Kidney glomerular epithelial cell (primary cell): ENCODE measurements at regions not wholly inside any gene's neighbourhood (a gene's known extent, or its start where the extent isn't known, plus 50 kb on each side); places are given as distances from the start of the nearest gene placed in this dataset.
A peak's percentile ranks its signal among the peaks of the same experiment; 100 is the strongest.
"Not testable (repeated sequence)": the region's sequence is repeated elsewhere in the genome, so short reads cannot be mapped to it uniquely, and the experiment has no call there.

Experiments
- DNase-seq: peaks from one replicate; lab custom pipeline; 2025; lab: John Stamatoyannopoulos, UW

DNA sequence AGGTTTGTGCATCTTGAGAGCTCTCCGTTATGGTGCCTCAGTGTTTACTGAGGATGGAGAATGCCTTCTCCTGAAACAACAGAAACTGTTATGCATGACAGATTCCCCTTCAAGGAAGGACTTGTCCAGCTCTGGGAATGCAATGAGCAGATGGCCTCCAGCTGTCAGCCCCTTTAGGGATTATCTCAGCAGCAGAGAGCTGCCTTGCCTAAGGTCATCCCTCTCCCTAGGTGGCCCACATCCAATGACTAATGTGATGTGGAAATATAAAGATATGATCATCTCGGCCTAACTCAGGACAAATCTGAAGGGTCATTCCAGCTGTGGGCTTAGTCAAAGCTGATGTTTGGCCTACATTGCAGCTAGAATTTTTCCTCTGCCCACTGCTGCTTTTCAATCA is 214.3 kb upstream of the N4BP1 start:
- DNase-seq: no peak

DNA sequence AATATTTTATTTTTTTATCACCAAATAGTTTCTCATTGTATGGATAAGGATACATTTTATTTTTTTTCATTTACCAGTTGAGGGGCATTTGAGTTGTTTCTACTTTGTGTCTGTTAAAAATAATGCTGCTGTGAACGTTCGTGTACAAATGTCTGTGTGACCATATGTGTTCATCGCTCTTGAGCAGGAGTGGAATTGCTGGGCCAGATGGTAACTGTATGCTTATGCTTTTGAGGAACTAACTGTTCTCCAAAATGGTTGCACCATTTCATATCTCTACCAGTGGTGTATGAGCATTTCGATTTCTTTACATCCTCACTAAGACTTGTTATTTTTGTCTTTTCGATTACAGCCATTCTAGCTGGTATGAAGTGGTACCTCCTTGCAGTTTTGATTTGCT is 212.5 kb upstream of the N4BP1 start:
- DNase-seq: no peak

DNA sequence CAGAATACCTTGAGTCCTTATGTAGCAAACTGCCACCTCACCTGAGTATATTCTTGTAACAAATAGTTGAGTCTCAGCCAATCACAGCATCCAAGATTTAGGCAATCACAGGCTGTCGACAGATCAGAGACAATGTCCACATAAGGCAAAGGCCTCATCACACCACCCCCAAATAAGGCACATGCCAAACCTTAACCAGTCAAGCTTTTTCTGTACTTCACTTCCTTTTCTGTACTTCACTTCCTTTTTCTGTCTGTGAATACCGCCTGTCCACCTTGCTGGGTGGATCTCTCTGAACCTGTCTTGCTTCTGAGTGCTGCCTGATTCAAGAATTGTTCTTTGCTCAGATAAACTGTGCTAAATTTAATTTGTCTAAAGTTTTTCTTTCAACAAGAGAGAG is 210.4 kb upstream of the N4BP1 start:
- DNase-seq: no peak

DNA sequence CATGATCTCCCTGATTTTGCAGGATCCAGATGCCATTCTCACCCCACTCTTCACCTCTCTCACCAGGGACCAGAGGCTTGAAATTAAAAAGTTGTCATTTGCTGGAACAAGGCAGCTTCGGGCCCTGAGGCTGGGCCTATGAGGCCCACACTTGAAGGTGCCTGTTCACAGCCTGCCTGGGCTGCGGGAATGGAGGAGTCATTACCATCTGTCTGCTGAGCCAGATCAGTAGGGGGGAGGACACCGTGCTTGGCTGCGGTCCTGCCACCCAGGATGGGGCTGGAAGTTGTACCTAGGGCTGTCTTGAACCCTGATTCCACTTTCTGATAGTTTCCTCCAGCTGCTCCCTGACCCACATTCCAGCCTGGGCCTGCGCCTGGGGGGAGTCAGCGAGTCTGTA is 208.3 kb upstream of the N4BP1 start:
- no peak for DNase-seq

DNA sequence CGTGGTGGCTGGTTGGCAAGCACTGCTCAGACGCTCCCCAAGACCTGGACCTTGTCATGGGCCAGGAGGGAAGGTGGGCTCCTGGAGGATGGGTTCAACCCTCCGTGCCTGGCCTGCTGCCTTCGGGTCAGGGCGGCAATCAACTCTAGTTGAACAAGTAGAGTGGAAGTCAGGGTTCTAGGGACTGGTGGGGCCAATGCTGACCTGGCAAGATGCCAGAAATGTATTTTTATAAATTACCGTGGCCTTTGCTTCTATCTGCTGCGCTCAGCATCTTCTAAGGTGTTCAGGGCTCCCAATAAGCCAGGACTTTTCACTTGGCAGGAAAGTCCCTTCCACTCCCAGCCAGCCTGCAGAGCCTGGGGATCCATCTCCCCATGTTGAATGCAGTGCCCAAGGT is 207.1 kb upstream of the N4BP1 start:
- no peak for DNase-seq

DNA sequence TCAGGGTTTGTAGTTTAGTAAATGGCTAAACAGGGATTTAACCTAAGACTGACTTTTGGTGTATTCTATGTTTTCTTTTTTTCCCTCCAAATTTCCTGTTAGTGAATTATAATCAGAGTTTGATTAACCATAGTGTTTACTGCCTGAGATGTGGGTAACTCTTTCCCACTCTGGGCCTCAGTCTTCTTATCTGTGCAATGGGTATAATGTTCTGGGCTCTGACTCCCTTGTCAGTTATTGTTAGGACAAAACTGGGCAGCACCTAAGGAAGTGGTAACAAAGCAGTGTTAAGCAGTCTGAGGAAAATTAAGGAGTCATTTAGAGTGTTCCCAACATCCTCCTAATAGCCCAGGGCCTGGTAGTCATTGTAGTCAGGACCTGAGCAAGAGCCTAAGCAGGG is 206.4 kb upstream of the N4BP1 start:
- DNase-seq: no peak

DNA sequence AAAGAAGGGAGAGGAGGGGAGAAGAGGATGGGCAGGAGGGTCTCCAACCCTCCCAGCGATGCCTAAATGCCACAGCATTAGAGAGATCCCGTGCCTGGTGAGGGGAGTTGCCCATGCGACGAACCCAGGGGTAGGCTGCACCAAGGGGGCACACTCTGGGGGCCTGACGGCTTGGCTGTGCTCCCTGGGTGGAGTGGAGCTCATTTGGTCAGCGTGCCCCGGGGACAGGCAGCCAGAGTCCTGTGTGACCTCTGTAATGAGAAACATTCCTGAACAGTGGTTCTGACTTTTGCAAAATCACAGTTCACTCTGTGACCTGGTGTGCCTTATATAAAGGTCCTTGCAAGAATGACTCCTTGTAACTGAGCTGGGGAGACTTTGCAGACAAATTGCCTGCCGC is 205.0 kb upstream of the N4BP1 start:
- DNase-seq: no peak

DNA sequence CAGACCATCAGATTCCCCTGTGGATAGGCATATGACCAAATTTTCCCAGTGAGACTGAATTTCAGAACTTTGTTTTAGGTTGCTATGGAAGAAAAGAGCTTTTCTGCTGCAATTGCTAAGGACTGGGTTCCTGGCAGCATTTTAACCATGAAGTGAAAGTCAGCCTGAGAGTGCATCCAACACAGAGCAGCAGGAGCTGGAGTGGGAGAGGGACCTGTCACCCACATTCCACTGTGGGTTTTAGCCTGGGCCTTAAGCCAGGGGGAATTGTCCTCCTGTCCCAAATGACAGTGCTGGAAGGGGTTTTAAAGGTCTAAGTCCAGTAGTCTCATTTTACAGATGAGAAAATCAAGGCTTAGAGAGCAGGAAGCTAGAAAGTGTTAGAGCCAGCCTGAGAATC is 203.5 kb upstream of the N4BP1 start:
- DNase-seq: no peak

DNA sequence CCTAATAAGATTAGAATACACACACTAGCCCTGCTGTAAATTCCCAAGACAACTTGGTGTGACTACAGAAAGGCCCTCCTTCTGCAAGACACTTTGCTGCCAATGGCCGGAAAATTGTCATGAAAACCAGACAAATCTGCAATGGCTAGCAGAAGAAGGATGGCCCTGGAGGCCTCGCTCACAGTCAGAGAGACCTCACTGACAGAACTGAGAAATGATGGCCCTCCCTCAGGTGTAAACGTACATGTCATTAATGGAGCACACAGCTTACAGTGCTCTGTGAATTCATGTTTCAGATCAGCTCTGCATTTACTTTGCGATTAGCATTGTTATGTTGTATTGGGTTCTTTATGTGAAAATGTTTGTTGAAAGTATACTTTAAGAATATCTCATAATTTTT is 202.9 kb upstream of the N4BP1 start:
- DNase-seq: no peak

DNA sequence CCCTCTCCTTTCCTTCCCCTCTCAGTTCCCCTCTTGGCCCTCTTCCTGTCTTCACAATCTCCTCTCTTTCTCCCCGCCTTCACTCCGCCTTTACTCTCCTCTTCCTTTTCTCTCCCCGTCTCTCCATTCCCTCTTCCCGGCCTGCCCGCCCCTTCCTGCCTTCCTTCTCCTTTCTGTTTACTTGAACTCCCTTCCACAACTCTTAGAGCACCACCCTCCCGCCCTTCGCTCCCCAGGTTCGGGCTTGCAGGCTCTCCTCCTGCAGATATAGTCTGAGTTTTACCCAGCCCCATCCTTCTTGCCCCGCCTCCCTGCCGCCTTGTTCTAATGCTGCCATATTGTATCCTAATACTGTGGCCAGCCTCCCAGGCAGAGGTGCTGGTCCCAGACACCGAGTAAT is 201.5 kb upstream of the N4BP1 start:
- no peak for DNase-seq

DNA sequence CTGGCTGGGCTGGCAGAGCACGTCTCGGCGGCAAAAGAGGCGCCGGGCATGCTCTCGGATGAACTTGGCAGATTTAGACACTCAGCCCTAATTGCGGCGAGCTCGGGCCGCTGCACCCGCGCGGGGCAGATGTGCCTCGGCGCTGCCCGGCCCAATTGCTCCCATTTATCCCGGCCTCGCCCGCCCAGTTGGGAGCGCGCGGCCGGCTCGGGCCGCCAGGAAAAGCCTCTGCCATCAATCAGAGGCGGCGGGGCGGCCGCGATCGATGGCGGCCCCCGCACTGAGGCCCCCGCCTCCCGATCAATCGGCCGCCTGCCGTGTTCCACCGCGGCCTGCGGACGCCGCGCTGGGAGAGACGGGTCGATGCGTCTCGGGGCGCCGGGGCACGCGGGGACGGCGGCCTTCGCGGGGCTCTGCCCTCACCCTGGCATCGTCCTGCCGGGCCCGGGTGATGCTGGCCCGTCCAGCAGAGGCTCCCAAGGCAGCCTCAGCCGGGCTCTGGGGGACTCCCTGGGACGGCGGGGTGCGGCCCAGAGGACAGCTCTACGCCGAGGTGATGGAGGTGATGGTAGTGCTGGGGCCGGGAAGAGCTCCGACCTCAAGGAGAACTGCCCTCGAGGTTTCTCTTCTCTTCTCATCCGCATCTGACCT is 200.9 kb upstream of the N4BP1 start:
- DNase-seq: no peak

DNA sequence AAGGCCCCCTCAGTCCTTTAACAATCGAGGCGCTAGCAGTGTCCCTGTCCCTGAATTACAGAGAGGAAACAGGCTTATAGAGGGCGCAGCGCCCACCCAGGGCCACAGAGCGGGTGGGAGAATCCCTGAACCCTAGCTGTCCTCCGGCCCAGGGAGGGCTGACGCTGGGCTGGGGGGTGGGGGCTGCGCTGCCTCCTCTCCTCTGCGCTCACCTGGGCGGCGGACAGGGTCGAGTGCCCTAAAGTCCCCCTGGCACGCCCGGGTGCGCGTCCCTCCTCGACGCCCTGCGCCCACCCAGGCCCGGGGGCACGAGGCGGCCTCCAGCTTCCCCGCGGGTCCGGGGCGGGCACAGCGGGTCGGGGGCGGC is 200.4 kb upstream of the N4BP1 start:
- no peak for DNase-seq

DNA sequence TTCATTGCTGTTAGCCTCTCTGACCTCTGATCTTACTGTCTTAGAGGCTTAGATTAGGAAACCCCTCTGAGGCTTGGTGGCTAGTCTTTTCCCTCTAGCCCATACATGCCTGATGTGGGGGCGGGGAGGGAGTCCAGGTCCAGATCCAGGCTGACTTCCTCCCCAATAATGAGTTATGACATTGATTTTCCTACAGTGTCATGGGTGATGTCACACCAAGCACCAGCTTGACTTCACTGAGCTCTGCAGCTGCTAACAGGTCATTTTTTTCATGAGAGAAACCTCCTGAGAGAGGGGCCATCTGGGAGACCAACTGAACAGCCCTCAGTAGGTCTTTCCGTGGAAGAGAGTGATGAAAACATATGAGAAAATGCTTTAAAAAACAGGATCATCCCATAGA is 180.2 kb upstream of the N4BP1 start:
- DNase-seq: no peak

DNA sequence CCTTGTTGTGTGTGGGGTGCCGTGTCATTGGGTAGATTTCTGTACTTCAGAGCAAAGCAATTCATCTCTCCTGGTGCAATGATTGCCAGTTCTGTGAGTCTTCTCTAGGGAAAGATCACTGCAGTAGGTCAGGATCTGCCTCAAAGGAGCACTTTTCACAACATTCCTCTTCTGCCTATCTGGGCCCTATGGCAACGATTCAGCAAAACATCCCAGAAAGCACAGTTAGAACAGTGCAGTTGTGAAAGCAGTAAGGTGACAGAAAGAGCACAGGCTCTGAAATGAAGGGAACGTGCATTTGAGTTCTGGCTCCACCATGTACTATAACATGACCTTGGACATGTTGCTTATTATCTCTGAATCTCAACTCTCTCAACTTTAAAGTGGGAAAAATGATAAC is 178.5 kb upstream of the N4BP1 start:
- no peak for DNase-seq

DNA sequence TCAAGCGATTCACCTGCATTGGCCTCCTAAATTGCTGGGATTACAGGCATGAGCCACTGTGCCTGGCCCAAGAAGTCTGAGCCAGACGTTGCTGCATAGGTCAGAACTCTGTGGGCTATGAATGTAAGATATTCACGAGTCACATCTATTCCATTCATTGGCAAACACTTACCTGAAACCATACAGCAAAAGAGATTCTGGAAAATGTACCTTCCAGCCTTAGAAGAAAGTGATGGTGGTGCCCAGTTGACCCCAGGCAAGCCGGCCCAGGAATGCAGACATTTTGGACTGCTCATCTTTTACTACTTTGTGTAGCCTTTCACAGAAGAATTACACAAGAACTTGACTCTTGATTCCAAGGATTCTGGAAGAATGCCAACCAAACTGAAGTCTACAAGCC is 135.6 kb upstream of the N4BP1 start:
- no peak for DNase-seq

DNA sequence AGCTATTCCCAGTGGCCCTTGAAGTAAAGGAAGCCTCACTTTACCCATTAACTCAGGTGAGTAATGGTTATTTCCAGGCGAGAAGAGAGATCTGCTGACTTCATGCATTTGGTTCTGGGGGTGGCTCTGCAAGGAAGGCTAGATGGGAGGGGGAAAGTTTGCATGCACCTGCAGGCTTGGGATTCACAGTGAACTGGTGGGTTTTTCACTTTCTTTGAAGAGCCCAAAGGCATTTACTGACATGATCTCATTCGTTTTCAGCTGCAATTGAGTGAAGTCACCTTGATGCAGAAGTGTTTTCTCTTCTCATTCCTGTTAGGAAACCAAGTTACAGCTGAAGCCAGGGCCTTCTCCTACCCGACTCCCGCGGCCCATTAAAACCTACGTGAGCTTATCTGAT is 131.0 kb upstream of the N4BP1 start:
- no peak for DNase-seq

DNA sequence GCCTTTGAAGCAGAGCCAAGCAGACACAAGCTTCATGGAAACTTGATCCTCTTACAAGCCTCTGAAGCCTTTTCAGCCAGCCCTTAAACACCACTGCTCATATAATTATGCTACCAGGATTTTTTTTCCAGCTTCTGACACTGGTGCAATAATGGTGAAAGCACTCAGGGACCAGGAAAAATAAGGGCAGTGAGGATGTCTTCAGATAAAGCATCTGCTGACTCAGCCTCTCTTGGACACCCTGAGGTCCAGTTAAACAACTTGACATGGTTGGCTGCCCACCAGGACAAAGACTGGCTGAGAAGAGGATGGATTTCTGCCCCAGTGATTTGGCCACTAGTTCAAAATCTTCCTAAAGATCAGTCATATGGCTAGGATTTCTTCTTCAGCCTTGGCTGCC is 124.2 kb upstream of the N4BP1 start:
- DNase-seq: no peak

DNA sequence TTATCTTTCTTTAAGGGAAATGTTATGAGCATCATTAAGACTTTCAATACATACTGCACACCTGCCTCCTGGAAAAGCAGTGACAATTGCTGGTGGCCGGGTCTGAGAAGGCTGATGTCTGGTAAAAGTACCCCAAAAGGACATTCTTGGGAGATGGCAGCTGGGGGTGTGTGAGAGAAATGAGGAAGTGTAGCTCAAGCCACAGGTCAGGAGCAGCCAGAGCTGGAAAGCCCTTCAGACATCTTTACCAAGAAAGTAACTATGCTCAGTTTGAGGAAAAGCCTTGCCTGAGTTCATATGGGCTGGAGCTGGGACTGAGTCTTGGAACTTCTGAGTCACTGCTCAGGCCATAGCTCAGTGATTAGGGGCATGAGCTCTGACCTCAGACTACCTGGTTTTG is 94.7 kb upstream of the N4BP1 start:
- DNase-seq: no peak

DNA sequence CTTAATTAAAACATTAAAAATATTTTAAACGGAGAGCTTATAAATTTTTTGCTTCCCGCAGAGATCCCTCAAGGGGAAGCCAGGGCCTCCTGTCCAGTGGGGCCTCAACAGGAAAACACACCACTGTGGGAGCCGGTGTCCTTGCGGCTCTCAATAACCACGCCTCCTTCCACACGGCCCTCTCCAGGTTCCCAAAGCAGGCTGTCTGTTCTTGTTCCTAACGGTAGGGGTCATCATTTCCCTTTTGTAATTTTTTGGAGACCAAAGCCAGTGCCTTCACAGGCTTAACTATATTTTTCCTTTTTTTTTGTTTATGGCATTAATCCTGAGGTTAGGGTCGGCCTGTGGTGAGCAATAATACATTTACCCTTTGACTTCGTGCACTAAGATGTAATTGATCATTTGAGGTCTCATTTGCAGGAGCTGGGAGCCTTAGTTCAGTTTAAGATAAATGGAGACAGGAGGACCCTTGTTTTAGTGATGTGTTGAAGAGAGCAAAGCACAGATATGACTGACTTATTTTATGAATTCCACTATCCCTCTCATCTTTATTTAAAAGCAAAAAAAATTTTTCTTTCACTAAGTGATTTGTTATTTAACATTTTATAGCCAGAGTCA is 77.5 kb upstream of the N4BP1 start:
- peak; percentile 71 for DNase-seq

DNA sequence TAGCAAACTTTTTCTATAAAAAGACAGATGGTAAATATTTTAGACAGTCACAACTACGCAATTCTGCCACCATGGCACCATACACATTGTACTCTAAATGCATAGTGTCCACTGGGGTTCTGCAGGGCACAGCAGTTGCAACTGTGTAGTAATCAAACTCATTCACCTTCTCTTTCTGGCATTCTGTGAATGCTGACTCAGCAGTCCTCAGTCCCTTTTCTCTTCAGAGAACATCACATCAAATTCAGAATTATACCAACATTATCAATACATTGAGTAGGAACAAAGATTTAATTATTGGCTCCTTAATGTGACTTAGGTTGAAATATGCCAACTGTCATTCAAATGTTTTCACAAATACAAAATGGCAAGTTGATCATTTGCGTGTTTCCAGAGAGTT is 74.2 kb upstream of the N4BP1 start:
- no peak for DNase-seq

DNA sequence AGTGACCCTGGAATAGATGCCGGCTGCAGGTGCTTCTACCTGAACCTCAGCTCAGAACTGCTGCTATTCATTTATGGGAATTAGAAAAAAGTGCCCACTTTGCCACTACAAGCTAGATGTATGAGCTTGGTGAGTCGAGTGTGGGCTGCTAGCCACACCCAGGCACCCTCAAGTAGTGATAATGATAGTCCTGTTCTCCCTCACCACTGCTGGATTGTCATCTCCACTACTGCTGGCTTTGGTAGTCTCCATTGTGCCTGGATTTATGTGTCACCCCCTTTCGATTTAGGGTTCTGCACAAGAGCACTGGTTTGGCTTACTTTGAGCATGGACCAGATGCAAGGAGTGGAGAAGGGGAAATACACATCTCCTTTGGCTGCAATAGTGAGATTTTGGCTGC is 73.0 kb upstream of the N4BP1 start:
- DNase-seq: no peak

DNA sequence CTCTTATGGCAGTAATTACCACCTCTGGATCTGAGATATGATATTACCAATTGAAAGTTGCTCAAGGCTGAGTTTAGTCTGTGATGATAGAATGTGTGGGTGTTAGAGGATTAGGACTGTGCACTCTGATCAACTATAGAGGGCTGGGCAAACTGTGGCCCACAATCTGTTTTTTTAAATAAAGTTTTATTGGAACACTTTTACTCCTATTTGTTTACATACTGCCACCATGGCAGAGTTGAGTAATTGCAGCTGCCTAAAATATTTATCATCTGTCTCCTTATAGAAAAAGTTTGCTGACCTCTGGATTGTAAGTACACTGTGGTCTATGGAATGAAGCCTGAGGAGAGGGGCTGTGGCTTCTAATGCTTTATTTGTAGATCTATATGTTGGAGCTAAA is 71.5 kb upstream of the N4BP1 start:
- no peak for DNase-seq

DNA sequence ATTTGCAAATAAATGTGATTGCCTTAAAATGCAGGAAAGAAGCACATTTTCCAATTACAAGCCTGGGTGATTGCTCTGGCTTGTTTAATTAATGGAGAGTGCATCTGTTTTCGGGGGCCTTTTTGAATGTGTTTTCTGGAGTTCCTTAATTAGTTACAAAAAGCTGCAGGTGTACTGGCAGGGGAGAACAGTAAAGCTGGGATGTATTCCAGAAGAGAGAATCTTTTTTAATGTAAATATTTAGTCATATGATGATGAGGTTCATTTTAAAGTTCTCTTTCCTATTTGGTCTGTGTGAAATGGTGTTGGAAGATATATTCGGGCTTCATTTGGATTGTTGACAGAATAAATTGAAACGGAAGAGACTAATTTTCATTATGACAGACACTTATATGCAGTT is 70.9 kb upstream of the N4BP1 start:
- DNase-seq: no peak

DNA sequence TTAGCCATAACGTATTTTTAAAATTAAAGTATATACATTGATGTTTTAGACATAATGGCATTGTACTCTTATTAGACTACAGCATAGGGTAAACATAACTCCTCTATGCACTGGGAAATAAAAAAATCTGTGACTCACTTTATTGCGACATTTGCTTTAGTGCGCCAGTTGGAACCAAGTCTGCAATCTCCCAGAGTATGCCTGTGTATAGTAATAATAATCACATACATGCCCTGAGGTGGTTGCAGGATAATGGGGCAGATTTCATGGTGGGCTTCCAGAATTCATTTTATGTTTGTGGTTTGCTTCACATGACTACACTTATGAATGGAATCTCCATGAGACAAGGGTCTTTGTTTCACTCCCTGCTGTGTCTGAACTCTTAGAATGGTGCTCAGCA is 66.9 kb upstream of the N4BP1 start:
- DNase-seq: no peak

DNA sequence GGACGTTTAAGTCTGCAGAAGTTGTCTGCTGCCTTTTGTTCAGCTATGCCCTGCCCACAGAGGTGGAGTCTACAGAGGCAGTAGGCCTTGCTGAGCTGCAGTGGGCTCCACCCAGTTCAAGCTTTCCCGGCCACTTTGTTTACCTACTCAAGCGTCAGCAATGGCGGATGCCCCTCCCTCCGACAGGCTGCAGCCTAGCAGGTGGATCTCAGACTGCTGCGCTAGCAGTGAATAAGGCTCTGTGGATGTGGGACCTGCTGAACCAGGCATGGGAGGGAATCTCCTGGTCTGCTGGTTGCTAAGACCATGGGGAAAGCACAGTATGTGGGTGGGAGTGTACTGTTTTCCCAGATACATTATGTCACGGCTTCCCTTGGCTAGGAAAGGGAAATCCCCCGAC is 58.2 kb upstream of the N4BP1 start:
- DNase-seq: not testable (repeated sequence)
